Endothelial cell (in vitro differentiated cells): ENCODE measurements at regions not wholly inside any gene's neighbourhood (a gene's known extent, or its start where the extent isn't known, plus 50 kb on each side); places are given as distances from the start of the nearest gene placed in this dataset.

Experiments used
- DNase-seq: peaks from one replicate; pipeline ENCODE4 v3.0.0; 2021; ENCODE audit warnings: low spot score
- H3K27ac Mint-ChIP-seq: one replicate; pipeline ENCODE4 v1.8.0; 2021; ENCODE audit warnings: mixed read lengths, inconsistent platforms; ENCODE audit not compliant: unreplicated experiment
- H3K27me3 Mint-ChIP-seq: one replicate; pipeline ENCODE4 v1.8.0; 2021; ENCODE audit warnings: mild to moderate bottlenecking, moderate library complexity, mixed read lengths, inconsistent platforms; ENCODE audit not compliant: unreplicated experiment
- H3K36me3 Mint-ChIP-seq: one replicate; pipeline ENCODE4 v1.8.0; 2021; ENCODE audit warnings: mild to moderate bottlenecking, low read depth, mixed read lengths, inconsistent platforms; ENCODE audit not compliant: unreplicated experiment
- H3K4me1 Mint-ChIP-seq: one replicate; pipeline ENCODE4 v1.8.0; 2021; ENCODE audit warnings: mild to moderate bottlenecking, mixed read lengths, inconsistent platforms; ENCODE audit not compliant: unreplicated experiment
- H3K4me3 Mint-ChIP-seq: one replicate; pipeline ENCODE4 v1.8.0; 2021; ENCODE audit warnings: mild to moderate bottlenecking, mixed read lengths, inconsistent platforms; ENCODE audit not compliant: unreplicated experiment
- H3K9me3 Mint-ChIP-seq: one replicate; pipeline ENCODE4 v1.8.0; 2021; ENCODE audit warnings: mixed read lengths, inconsistent platforms; ENCODE audit not compliant: unreplicated experiment
- CTCF ChIP-seq: fragments of 200-600 bp; sonication (generic); IDR thresholded peaks from one replicate; pipeline ENCODE4 v1.5.0; 2021; ENCODE audit warnings: antibody characterized with exemption; ENCODE audit not compliant: unreplicated experiment

GRCh38 chr22:48822278-48823233 is 1005.1 kb downstream of the BRD1 start:
- no peak for DNase-seq
- Mint-ChIP-seq H3K4me1 (no peaks in the 10 kb centered on the region), H3K27me3 (peaks cover 3% of the 10 kb centered on the region), H3K9me3 (no peaks in the 10 kb centered on the region), H3K27ac (no peak overlapping the region), H3K36me3 (no peaks in the 10 kb centered on the region), H3K4me3 (no peak overlapping the region)
- no peak for TF ChIP-seq CTCF

- Mint-ChIP-seq H3K4me1 (no peaks in the 10 kb centered on the region), H3K36me3 (no peaks in the 10 kb centered on the region), H3K27me3 (no peaks in the 10 kb centered on the region), H3K4me3 (no peak overlapping the region), H3K9me3 (no peaks in the 10 kb centered on the region), H3K27ac (no peak overlapping the region)
- DNase-seq, result no peak
- no peak for TF ChIP-seq CTCF
Observed at GRCh38 chr22:48821727-48822126, 1005.9 kb downstream of the BRD1 start.

- no peaks in the 10 kb centered on the region for H3K27me3 Mint-ChIP-seq
- no peak overlapping the region for H3K4me3 Mint-ChIP-seq
- H3K4me1 Mint-ChIP-seq, result no peaks in the 10 kb centered on the region
- no peaks in the 10 kb centered on the region for H3K9me3 Mint-ChIP-seq
- TF ChIP-seq CTCF, result no peak
- no peak for DNase-seq
- H3K27ac Mint-ChIP-seq, result no peak overlapping the region
- H3K36me3 Mint-ChIP-seq, result no peaks in the 10 kb centered on the region
Observed at GRCh38 chr22:48821346-48821690, 1006.4 kb downstream of the BRD1 start.

- no peak overlapping the region for H3K4me3 Mint-ChIP-seq
- no peaks in the 10 kb centered on the region for H3K4me1 Mint-ChIP-seq
Observed at GRCh38 chr22:48820481-48821345, 1007.0 kb downstream of the BRD1 start.

More at GRCh38 chr22:48820481-48821345, 1007.0 kb downstream of the BRD1 start:
- H3K27ac Mint-ChIP-seq, result no peak overlapping the region
- no peak for TF ChIP-seq CTCF
- H3K27me3 Mint-ChIP-seq, result no peaks in the 10 kb centered on the region
- no peaks in the 10 kb centered on the region for H3K9me3 Mint-ChIP-seq
- DNase-seq, result no peak
- no peaks in the 10 kb centered on the region for H3K36me3 Mint-ChIP-seq
